ENCODE measurements at regions not wholly inside any gene's neighbourhood (a gene's known extent, or its start where the extent isn't known, plus 50 kb on each side); places are given as distances from the start of the nearest gene placed in this dataset.
"Not testable (repeated sequence)": the region's sequence is repeated elsewhere in the genome, so short reads cannot be mapped to it uniquely, and the experiment has no call there.

DNA sequence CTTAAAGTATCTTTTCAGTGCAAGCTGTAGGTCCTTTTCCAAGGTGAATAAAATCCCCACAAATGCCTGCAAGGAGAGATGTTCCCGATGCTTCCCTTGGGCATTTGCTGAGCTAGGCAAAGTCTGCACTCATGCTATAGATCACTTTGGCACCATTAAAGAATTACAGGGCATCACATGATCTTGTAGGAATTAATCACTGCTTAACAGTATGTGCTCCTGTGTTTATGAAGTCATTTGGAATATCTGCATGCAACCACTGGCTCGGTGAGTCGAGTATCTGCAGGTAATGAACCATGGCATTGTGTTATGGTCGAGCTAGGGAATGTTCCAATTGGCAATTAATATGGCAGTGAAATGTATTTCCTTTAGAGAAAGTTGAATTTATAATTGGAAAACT lies 615.1 kb downstream of the TLE1 start:
- DNase-seq (ENCODE audit: low spot score) = no peak

DNA sequence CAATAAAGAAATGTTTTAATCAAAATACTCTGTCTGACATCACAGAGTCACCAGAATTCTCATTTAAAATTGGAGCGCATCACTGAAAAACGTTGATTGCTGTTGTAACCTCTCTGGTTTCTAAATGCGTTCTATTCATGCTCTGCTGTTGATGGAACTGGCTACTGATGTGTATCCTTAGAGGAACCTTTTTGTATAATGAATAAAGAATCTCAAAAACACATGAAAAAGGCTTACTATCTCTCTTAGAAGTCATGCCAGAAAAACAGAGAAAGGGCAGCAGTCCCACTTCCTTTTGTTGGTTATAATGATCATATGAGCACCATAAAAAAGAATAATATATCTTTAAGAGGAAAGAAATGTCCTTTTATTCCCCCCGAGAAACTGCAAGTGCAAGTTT lies 615.5 kb downstream of the TLE1 start:
- DNase-seq (ENCODE audit: low spot score) = no peak

DNA sequence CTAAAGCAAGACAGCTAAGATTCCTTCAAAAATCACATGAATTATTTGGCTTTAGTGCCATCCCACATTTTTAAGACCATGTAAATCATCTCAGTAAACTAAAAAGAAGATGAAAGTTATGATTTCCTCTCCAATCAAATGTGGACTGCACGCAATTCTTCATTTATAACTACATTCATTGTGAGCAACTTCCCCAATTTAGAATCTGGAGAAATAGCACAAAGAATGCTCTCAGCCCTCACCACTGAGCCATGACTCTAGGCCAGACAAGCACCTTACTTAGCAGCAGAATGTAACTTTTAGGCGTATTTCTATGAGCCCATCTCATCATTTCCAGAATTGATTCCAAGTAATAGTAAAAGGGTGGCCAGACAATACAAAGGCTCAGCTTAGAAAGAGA lies 616.6 kb downstream of the TLE1 start:
- no peak for DNase-seq (ENCODE audit: low spot score)

DNA sequence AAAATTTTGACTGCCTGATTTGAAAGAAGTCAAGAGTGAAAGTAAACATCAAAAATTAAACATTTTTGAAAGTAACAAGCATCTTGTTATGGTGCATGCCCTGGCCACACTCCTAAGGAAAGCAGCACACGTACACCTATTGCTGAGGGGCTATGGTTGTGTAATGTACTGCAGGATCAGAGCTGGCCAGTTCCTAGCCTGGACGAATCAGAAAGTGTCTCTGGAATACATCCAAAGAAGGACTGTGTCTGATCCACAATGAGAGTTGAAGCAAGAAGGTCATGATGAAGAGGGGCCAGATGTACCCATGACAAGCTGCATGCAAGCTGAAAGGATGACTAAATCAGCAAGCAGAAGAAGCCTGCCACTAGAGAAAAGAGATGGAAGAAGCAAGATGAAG lies 618.2 kb downstream of the TLE1 start:
- no peak for DNase-seq (ENCODE audit: low spot score)

DNA sequence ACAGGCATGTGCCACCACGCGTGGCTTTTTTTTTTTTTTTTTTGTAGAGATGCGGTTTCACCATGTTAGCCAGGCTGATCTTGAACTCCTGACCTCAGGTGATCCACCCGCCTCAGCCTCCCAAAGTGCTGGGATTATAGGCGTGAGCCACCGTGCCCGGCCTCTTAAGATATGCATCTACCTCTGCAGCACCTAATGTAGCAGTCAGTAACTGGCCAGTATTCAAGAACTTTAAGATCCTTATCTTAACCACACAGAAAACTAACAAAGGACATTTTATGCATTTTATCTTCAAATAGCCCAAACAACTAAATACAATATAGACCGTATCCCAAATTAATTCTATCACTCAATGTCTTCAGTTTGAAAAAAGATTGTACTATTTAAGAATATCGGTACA lies 618.7 kb downstream of the TLE1 start:
- DNase-seq (ENCODE audit: low spot score) = no peak

DNA sequence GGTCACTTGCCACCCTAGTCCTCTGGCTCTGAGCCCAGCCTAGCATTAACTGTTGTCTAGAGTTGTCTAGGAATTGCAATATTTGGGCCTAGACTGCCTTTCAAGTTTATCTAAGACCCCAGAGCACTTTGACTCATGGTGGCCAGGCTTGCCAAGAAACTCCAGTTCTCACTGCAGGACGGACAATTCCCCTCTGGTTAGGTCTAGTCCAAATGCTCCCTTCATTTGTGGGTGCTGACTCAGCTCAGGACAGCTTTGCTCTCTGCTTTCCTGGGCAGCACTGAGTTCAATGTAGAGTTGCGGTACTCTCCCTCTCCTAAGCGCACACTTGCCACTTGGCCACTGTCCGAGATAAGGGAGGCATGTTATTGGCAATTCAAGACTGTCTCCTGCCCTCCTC lies 619.4 kb downstream of the TLE1 start:
- DNase-seq (ENCODE audit: low spot score) = no peak

DNA sequence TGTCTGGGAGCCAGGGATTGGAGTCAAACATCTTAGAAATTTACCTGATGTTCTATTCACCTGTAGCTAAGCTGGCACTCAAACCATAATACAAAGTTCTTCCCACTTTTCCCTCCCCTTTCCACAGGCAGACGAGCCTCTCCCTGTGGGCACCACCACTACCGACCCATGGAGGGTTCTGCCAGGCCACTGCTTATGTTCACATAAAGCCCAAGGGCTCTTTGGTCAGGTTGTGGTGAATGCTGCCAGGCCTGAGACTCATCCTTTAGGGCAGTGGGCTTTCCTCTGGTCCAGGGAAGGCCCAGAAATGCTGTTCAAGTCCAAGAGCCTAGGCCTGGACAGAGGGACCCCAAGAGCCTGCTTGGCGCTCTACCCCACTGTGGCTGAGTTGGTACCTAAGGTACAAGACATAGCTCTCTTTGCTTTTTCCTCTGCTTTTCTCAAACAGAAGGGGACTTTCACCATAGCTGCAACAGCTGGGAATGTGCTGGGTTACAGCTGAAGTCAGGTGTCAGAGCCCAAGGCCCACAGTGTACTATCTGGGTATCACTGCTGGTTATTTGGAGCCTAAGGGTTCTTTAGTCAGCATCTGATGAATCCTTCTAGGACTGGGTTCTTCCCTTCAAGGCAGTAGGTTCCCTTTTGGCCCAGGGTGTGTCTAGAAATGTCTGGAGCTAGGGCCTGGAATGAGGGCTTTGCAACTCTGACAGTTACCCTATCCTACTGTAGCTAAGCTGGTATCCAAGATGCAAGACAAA lies 620.1 kb downstream of the TLE1 start:
- no peak for DNase-seq (ENCODE audit: low spot score)

DNA sequence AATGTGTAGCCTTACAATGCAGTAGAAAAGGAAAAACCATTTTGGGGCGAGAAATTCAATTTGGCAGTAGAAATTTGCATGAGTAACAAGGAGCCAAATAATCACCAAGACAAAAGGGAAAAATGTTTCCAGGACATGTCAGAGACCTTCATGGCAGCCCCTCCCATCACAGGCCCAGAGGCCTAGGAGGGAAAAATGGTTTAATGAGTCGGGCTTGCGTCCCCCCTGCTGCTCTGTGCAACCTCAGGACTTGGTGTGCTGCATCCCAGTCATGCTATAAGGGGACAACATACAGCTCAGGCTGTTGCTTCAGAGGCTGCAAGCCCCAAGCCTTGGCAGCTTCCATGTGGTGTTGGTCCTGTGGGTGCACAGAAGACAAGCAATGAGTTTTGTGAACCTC lies 626.4 kb downstream of the TLE1 start:
- DNase-seq (ENCODE audit: low spot score) = not testable (repeated sequence)

DNA sequence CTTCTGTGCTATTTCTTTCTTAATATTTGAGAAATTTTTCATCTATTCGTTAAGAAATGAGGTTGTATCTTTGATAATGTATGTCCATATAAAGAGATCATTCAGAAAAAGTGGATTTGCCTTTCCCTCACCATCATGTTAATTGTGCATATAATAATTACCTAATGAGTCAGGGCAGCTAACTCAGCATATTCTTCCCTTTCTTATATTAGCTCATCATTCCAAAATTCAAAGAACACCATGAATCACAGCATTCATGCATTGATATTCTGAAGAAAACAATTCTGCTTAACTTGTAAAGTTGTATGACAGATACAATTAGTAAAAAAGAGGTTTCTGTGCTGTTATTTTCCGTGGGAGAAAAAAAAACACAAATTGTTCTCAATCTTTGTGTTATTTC lies 630.6 kb downstream of the TLE1 start:
- DNase-seq (ENCODE audit: low spot score) = no peak

DNA sequence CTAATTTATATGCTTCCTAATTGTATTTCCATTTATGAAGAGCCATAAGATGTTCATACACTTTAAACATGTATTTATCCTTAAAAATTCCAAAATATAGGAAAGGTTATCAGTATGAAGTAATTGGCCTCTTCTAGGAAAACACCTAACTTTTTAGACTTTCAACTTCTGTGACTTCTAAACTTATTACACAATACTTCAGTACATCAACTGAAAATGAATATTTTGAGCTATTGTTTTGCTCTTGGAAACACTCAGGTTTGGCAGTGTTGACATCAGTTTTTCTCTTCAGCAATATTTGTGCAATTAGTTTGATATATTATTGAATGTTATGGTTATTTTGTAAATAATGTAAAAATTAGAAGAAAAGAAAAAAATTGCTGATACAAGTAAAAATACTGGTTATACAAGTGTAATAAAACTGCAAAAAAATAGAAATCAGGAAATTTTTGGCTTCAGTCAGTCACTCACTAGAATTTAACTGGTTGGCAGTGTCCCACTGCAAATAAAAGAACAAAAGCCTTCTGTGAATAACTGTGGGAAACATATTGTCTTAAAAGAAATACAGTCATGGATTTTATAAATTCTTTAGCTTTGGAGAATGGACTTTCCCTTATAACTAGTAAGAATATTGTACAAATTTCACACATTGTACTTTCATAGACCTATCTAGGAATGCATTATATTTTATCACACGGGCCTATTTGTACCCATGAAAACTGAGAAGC lies 635.9 kb downstream of the TLE1 start:
- no peak for DNase-seq (ENCODE audit: low spot score)

DNA sequence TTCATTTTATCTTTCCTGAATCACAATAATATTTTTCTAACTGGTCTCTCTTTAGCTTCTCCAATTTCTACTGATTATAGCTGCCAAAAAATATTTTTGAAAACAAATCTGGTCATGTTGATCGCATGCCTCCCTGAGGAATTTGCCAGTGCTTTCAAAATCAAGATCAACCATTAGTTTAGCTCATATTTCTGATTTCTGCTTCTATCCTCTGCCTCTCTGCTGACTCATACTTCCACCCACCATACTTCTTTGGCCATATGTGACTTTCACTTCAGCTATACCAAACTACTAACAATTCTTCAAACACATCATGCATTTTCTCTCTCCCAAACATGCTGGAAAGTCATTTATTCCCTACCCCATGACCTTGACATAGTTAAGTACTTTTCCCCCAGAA lies 636.5 kb downstream of the TLE1 start:
- no peak for DNase-seq (ENCODE audit: low spot score)

DNA sequence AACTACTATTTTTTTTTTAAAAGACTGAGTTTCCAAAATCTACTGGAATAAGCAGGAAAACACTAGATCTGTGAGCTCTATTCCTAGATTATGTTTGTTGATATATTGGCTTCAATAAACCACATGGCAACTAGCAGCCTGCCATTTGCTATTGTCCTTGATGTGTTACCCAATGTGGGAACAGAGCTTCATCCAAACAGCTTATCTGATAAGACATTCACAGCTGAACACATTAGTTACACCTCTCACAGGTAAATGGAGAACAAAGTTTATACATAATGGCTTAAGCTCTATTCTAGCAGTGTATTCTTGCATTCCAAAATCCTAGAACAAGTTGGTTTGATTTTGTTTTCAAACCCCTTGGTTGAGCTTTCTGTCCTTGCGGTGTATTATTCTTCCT lies 642.1 kb downstream of the TLE1 start:
- DNase-seq (ENCODE audit: low spot score) = no peak

DNA sequence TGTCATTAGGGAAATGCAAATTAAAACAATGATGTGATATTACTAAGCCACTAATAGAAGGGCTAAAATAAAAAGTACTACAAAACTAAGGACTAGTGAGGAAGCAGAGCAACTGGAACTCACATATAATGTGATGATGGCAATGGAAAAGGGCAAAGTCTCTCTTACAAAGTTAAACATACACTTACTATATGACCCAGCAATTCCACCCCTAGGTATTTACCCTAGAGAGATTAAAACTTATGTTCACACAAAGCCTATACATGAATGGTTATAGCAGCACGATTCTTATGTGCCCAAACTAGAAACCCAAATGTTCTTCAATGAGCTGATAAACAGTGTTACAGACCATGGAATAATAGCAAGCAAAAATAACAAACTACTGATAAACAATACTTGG lies 643.7 kb downstream of the TLE1 start:
- no peak for DNase-seq (ENCODE audit: low spot score)

DNA sequence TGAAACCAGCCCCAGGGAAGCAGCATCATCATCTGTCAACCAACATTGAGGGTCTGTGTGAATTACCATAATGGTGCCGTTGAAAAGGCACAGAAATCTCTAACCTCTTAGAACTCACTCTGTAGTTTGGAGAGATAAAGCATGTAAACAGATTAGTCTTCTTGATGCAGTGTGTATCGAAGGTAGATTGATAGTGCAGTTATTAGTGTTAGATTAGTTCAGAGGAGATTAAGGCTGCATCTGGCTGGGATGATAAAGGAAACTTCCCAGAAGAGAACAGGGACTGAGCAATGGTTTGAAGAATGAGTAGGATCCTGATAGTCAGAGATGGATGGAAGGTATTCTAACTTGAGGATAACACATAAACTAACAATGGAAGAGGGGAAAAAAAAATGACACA lies 651.5 kb downstream of the TLE1 start:
- no peak for DNase-seq (ENCODE audit: low spot score)

DNA sequence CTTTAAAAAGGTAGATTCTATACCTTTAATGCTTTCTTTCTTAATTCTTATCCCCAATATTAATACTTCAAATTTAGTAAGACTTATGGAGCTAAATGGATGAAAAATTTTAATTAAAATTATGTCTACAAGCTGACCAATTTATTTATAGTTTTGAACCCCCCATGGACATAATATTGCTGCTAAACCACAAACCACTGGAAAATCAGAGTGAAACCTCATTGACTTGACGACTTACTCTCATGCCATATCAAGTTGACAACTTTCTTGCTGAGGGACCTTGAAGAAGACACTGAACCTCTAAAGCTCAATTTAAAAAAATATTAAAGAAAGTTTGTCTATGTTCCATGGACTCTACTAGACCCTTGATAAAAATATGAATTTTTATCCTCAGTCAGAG lies 653.7 kb downstream of the TLE1 start:
- no peak for DNase-seq (ENCODE audit: low spot score)

DNA sequence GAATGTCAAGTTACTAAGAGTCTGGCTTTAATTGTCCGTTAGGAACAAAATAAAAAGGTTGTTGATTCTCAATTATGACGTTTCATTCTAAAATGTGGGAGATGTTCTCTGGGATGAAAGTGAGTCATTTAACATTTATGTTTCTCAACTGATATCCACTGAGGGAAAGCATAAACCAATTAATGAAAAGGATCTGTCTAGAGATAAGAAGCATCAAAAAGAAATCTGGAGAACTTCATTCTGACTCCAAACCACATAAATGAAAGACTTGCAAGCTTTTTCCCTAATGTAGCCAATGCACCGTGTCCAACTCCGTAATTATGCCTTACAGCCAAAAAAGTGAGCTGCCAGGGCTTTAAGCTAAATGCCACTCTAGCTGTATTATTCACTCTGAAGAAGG lies 654.2 kb downstream of the TLE1 start:
- no peak for DNase-seq (ENCODE audit: low spot score)

DNA sequence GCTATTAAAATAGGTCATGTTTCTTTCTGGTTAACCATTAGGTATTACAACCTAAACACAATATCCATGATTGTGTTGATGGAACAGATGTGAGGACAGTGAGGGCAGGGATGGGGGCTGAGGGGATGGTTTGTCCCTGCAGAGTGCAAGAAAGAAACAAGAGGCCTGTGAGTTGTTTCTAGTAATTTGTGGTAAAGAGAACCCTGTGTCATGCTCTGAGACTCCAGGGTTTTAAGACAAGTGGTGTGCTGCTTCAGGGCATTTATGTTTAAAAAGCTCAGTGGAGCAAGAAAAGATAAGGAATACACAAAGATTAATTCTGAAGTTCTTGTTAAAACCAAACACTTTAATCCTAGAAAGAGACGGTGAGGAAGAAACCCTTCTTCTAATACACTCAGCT lies 656.5 kb downstream of the TLE1 start:
- no peak for DNase-seq (ENCODE audit: low spot score)

DNA sequence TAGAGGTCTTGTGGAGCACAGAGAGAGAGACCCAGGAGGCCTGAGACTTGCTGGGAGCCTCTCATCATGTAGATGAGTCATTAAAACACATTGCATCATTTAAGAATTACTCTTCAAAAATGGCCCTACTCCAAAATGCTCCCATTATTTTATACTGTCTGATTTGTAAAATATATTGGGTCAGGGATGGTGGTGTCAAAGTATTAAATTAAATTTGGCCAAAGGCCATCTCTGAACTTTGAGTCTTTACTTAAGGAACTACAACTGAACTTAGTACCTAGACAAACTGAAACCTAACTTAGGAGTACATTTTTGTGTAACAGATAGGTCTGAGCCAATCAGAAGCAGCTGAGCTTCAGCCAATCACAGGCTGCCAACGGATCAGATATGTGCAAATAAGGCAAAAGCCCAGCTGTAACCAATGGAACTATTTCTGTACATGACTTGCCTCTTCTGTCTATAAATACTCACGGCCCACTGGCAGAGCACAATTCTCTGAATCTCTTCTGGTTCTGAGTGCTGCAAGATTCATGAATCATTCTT lies 657.2 kb downstream of the TLE1 start:
- DNase-seq (ENCODE audit: low spot score) = no peak

DNA sequence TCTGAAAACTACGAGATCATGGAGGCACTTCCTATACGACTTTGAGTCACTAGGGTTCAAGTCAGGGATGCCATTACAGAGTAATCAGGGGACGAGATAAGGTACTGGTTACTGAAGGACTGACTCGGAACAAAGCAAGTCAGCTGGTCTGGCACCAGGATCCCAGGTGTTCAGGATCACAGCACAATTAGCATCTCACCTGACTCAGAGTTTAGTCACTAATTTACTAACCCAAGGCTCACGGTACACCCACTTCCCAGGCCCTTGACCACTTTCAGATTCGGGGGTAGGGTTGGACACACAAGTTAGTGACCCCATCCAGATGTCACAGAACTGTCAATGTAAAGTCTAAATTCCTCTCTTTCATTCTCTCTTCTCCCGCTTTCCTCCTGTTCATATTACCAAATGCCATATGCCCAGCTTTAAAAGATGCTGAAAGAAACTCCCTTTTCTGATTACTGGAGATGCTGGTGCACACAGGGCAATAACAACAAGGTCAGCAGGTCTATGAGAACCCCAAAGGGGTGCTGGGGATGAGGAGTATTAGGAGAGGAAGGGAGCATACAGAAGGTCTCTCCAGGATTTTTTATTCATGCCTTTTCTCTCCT lies 657.8 kb downstream of the TLE1 start:
- no peak for DNase-seq (ENCODE audit: low spot score)

DNA sequence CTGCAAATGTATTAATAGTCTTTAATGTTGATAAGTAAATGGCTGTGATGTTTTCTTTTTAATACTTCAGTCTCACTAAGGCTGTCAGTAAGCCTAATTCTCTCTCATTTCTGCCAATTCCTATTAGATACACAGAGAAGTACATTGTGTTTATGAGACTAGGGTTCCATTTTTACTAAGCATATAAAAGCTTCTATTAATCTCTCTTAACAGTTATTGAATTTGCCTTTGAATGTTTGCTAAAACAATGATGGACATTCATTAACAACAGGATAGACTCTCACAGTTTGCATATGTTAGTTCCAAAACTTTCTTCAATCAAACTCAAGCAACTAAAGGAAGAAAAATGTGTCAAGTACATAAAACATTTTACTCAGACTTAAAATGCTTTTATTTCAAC lies 659.3 kb downstream of the TLE1 start:
- DNase-seq (ENCODE audit: low spot score) = no peak

DNA sequence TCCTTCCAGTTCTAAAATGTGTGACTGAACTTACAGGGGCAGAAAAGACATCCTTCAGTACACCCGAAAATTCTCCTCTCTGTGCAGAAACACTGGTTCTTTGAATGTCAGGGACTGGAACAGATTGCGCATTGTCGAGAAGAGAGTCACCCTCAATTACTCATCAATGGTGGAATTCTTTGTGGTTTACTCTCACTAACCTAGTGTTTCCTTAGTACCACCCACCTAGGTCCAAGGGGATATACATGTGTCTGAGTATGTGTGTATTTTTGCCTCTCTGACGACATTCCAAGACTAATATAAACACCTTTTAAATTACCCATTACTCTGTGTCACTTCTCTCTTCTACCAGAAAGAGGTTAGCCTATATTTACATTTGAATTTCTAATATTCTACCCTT lies 660.8 kb downstream of the TLE1 start:
- no peak for DNase-seq (ENCODE audit: low spot score)

DNA sequence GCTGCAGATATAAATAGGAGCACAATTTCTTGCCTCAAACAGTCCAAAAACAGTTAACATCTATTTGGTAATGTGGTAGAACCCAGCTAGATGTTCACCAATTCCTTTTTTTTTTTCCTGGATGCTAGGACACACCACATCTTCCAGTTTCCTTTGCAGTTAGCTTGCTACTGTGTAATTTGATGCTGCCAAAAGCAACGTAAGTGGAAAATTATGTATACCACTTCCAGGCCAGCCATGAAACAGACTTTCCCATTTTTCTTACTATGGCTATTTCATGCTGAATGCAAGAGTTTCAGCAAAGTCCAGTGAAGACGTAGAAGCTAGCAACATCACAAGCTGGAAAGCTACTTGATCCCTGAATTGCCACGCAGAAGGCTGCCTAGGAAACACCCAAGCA lies 667.2 kb downstream of the TLE1 start:
- no peak for DNase-seq (ENCODE audit: low spot score)

DNA sequence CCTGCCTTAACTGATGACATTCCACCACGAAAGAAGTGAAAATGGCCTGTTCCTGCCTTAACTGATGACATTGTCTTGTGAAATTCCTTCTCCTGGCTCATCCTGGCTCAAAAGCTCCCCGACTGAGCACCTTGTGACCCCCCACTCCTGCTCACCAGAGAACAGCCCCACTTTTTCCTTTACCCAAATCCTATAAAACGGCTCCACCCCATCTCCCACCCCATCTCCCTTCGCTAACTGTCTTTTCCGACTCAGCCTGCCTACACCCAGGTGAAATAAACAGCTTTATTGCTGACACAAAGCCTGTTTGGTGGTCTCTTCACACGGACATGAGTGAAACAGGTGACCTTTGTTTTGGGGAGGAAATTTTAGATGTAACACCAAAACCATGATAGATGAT lies 674.4 kb downstream of the TLE1 start:
- DNase-seq (ENCODE audit: low spot score) = not testable (repeated sequence)

All from CD4-positive, alpha-beta T cell treated with Interleukin-15 for 4 hours (primary cell).